ENCODE measurements at regions not wholly inside any gene's neighbourhood (a gene's known extent, or its start where the extent isn't known, plus 50 kb on each side); places are given as distances from the start of the nearest gene placed in this dataset.

DNA sequence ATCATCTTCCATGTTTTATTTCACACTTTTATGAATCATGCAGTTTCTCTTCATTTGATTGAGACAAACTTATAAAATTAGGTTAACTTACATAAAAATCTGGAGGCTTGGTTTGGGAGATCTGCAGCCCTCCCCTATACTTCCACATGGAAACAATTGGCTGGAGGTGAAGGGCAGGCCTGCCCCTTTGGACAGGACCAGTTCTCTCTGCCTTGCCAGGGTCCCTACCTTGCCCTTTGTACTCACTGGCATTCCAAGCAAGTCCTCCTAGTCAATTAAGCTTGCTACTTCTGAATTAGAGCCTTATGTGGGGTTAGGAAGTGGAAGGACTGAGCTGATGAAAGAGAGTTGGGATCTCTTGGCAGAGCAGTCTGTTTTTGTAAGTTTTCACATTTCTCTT, 257.3 kb downstream of the GAS1 start:
- CTCF ChIA-PET = no interaction called here
- TF ChIP-seq, protein P1, sequence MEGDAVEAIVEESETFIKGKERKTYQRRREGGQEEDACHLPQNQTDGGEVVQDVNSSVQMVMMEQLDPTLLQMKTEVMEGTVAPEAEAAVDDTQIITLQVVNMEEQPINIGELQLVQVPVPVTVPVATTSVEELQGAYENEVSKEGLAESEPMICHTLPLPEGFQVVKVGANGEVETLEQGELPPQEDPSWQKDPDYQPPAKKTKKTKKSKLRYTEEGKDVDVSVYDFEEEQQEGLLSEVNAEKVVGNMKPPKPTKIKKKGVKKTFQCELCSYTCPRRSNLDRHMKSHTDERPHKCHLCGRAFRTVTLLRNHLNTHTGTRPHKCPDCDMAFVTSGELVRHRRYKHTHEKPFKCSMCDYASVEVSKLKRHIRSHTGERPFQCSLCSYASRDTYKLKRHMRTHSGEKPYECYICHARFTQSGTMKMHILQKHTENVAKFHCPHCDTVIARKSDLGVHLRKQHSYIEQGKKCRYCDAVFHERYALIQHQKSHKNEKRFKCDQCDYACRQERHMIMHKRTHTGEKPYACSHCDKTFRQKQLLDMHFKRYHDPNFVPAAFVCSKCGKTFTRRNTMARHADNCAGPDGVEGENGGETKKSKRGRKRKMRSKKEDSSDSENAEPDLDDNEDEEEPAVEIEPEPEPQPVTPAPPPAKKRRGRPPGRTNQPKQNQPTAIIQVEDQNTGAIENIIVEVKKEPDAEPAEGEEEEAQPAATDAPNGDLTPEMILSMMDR (IDR thresholded peaks at IDR 0.05; ENCODE audit: insufficient read depth, low read length, missing control alignments) = no peak
- POLR2A ChIA-PET = no interaction called here
- no peak for DNase-seq (ENCODE audit: low read depth, low spot score)
- no peak overlapping the region for H3K4me3 ChIP-seq (ENCODE audit: low read depth, low read length)

DNA sequence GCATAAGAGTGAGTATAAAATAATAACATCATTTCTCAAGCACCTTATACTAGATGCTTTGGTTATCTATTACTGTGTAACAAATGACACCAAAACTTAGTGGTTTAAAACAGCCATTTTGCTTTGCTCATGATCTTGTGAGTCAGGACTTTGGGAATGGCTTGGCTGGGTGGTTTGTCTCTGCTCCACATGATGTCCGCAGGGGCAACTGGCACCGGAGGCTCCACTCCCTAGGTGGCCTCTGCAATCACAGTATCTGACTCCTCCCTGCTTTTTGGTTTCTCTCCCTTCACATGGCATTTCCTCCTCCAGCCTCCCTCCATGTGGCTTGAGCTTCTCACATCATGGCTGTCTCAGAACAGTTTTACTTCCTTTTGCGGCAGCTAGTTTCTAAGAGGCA, 259.5 kb downstream of the GAS1 start:
- ChIA-PET CTCF (interaction anchor here (1.1 kb wide), 2 partner anchors 51 to 254 kb away, joined by 3 read pairs; no protein-coding TSS in a partner anchor), POLR2A (no interaction called here)
- TF ChIP-seq, protein P1 (IDR thresholded peaks at IDR 0.05; ENCODE audit: insufficient read depth, low read length, missing control alignments) = no peak
- DNase-seq (ENCODE audit: low read depth, low spot score) = no peak
- no peak overlapping the region for H3K4me3 ChIP-seq (ENCODE audit: low read depth, low read length)

DNA sequence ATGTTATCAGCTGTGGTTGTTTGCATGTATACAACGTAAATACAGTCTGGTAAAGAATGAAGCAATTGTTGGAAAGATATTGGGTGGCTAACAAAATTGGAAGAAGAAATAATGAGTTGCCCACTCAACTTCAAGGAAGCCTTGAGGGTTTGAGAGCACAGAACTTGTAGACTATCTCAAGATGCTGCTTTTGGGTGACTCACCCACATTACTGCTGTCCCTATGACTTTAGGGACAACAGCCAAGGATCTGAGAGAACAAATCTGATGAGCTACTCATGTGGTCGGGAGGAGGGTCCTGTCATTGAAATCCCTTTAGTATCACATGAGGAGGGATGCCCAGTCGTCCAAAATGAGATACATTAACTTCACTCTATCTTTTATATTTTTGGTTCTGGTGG, 261.8 kb downstream of the GAS1 start:
- ChIA-PET CTCF (no interaction called here), POLR2A (no interaction called here)
- no peak for DNase-seq (ENCODE audit: low read depth, low spot score)
- H3K4me3 ChIP-seq (ENCODE audit: low read depth, low read length) = no peak overlapping the region
- TF ChIP-seq, protein P1 (IDR thresholded peaks at IDR 0.05; ENCODE audit: insufficient read depth, low read length, missing control alignments) = no peak

DNA sequence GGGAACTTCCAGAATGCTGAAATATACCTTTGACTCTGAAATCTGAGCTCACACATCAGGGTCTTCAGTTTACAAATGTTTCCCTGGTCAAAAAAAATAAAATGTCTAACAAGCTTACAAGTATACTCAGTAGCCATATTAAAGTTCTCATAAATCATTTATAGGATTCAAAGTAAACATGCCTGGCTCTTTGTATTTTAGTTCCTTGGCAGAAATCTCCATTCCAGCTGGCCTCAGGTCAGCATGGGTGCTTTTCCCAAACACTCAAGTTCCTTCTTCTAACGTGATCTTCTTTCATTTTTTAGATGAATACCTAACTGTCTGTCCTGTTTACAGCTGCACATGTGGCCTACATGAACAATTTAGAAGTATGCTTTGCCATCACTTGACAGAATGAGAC, 263.2 kb downstream of the GAS1 start:
- no peak for DNase-seq (ENCODE audit: low read depth, low spot score)
- TF ChIP-seq, protein P1 (IDR thresholded peaks at IDR 0.05; ENCODE audit: insufficient read depth, low read length, missing control alignments) = no peak
- H3K4me3 ChIP-seq (ENCODE audit: low read depth, low read length) = no peak overlapping the region

DNA sequence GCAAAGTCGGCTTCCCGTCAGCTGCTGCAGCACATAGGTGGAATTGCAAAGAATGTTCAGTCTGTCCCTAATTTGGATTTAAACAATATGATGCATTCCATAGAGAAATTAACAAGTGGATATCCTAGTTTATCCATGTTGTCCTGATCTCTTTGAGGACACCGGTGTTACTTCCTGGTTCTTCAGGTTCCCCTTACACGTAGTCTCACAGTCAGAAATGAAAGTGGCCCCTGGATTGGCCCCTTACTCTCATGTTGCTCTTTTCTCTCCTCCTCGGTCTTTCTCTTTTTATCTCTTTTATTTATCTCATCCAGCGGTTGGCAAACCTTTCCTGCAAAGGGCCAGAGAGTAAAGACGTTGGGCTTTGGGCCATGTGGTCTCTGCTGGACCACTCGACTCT, 265.1 kb downstream of the GAS1 start:
- POLR2A ChIA-PET = no interaction called here
- CTCF ChIA-PET = no interaction called here
- TF ChIP-seq, protein P1 (IDR thresholded peaks at IDR 0.05; ENCODE audit: insufficient read depth, low read length, missing control alignments) = no peak
- no peak overlapping the region for H3K4me3 ChIP-seq (ENCODE audit: low read depth, low read length)
- no peak for DNase-seq (ENCODE audit: low read depth, low spot score)

More for the DNA sequence above, 263.2 kb downstream of the GAS1 start:
- POLR2A ChIA-PET = no interaction called here
- CTCF ChIA-PET = interaction anchor here (0.6 kb wide), 1 partner anchor 47 kb away, joined by 3 read pairs; no protein-coding TSS in a partner anchor

DNA sequence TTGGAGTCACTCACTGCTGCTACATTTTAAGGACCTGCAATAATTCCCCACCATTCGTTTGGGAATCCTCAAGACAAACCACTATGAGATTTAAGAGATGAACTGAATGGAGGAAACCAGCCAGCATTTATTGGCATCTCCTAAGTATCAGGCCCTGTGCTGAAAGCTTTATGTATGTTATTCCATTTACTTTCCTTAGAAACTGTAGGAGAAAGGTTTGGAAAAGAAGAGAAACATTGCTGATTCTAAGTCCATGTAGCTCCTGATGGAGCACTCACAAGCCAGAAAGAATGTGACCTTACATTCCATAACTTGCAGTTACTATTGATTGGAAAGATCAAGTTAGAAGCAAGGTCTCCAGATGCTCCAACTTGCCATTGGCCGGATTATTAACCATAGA, 267.4 kb downstream of the GAS1 start:
- H3K4me3 ChIP-seq (ENCODE audit: low read depth, low read length) = no peak overlapping the region
- POLR2A ChIA-PET = no interaction called here
- CTCF ChIA-PET = no interaction called here
- DNase-seq (ENCODE audit: low read depth, low spot score) = no peak
- TF ChIP-seq, protein P1 (IDR thresholded peaks at IDR 0.05; ENCODE audit: insufficient read depth, low read length, missing control alignments) = no peak
